Neural cell (in vitro differentiated cells): ENCODE measurements at regions not wholly inside any gene's neighbourhood (a gene's known extent, or its start where the extent isn't known, plus 50 kb on each side); places are given as distances from the start of the nearest gene placed in this dataset.

Source experiments
- H2AFZ ChIP-seq: fragments of 200-600, 300-800 bp; sonication (generic), shearing (Covaris generic); 2 replicates; pipeline ENCODE4 v1.6.0; 2014; ENCODE audit warnings: low read depth, mild to moderate bottlenecking, antibody characterized with exemption, low read length, moderate library complexity
- H3F3A ChIP-seq: fragments of 200-600 bp; shearing (Covaris generic); 2 replicates; pipeline ENCODE4 v1.6.1; 2016; ENCODE audit warnings: mild to moderate bottlenecking, moderate library complexity, mixed read lengths, antibody characterized with exemption, low read length; ENCODE audit not compliant: insufficient read depth, poor library complexity, severe bottlenecking
- H3K27ac ChIP-seq: fragments of 200-600, 300-800 bp; sonication (generic), shearing (Covaris generic); 2 replicates; pipeline ENCODE4 v1.5.1; 2014; ENCODE audit warnings: mild to moderate bottlenecking, low read length, moderate library complexity
- H3K27me3 ChIP-seq: fragments of 300-800, 200-600 bp; sonication (generic), shearing (Covaris generic); 2 replicates; pipeline ENCODE4 v1.6.0; 2014; ENCODE audit warnings: mild to moderate bottlenecking, low read depth, low read length, moderate library complexity; ENCODE audit not compliant: insufficient read depth
- H3K36me3 ChIP-seq: fragments of 300-800, 200-600 bp; sonication (generic), shearing (Covaris generic); 2 replicates; pipeline ENCODE4 v1.5.1; 2014; ENCODE audit warnings: mild to moderate bottlenecking, antibody characterized with exemption, low read length, moderate library complexity; ENCODE audit not compliant: insufficient read depth
- H3K4me2 ChIP-seq: fragments of 300-800, 200-600 bp; sonication (generic), shearing (Covaris generic); 2 replicates; pipeline ENCODE4 v1.6.0; 2014; ENCODE audit warnings: mild to moderate bottlenecking, low read length
- H3K4me3 ChIP-seq: fragments of 300-800, 200-600 bp; sonication (generic), shearing (Covaris generic); 2 replicates; pipeline ENCODE4 v1.5.1; 2014; ENCODE audit warnings: mild to moderate bottlenecking, low read length, moderate library complexity
- H3K79me2 ChIP-seq: fragments of 200-600 bp; shearing (Covaris generic); replicated peaks from 2 replicates; pipeline ENCODE4 v1.6.0; 2014; ENCODE audit warnings: mild to moderate bottlenecking, low read length, moderate library complexity; ENCODE audit not compliant: insufficient read depth
- H3K9ac ChIP-seq: fragments of 300-800, 200-600 bp; sonication (generic), shearing (Covaris generic); 2 replicates; pipeline ENCODE4 v1.6.1; 2016; ENCODE audit warnings: mild to moderate bottlenecking, low read length, mixed read lengths
- H3K9me2 ChIP-seq: fragments of 200-600 bp; shearing (Covaris generic); 2 replicates; pipeline ENCODE4 v1.6.1; 2016; ENCODE audit warnings: mild to moderate bottlenecking, low read length, mixed read lengths; ENCODE audit not compliant: insufficient read depth
- H3K9me3 ChIP-seq: fragments of 200-600, 300-800 bp; sonication (generic), shearing (Covaris generic); 2 replicates; pipeline ENCODE4 v1.6.1; 2016; ENCODE audit warnings: mild to moderate bottlenecking, mixed run types, low read length, moderate library complexity, mixed read lengths
- H4K20me1 ChIP-seq: fragments of 200-600 bp; shearing (Covaris generic); 2 replicates; pipeline ENCODE4 v1.6.1; 2016; ENCODE audit warnings: mild to moderate bottlenecking, mixed run types; ENCODE audit not compliant: insufficient read depth
- CTCF ChIP-seq: fragments of 450-650 bp; IDR thresholded peaks from 2 replicates; pipeline ENCODE4 v1.5.1; 2014; ENCODE audit warnings: antibody characterized with exemption, mild to moderate bottlenecking, moderate library complexity; ENCODE audit not compliant: poor library complexity, severe bottlenecking
- EP300 ChIP-seq: fragments of 450-650 bp; conservative IDR thresholded peaks from 2 replicates; pipeline ENCODE4 v1.6.1; 2014; ENCODE audit warnings: antibody characterized with exemption, mild to moderate bottlenecking, moderate library complexity; ENCODE audit not compliant: poor library complexity, severe bottlenecking
- EZH2 ChIP-seq: fragments of 200-600, 300-800 bp; shearing (Covaris generic), sonication (generic); IDR thresholded peaks from 2 replicates; pipeline ENCODE4 v1.6.1; 2014; ENCODE audit warnings: antibody characterized with exemption, low read length, borderline replicate concordance, mild to moderate bottlenecking; ENCODE audit not compliant: insufficient read depth, poor library complexity, severe bottlenecking
- MXI1 ChIP-seq: fragments of 450-650 bp; conservative IDR thresholded peaks from 2 replicates; pipeline ENCODE4 v1.6.1; 2014; ENCODE audit warnings: antibody characterized with exemption, mild to moderate bottlenecking; ENCODE audit not compliant: poor library complexity, severe bottlenecking
- POLR2AphosphoS5 ChIP-seq: IDR thresholded peaks from 2 replicates; pipeline ENCODE4 v1.6.1; 2012
- RAD21 ChIP-seq: fragments of 450-650 bp; conservative IDR thresholded peaks from 2 replicates; pipeline ENCODE4 v1.6.1; 2014; ENCODE audit warnings: antibody characterized with exemption, mild to moderate bottlenecking, moderate library complexity
- REST ChIP-seq: IDR thresholded peaks from 2 replicates; pipeline ENCODE4 v1.6.1; 2012; ENCODE audit warnings: borderline replicate concordance
- SMC3 ChIP-seq: fragments of 450-650 bp; conservative IDR thresholded peaks from 2 replicates; pipeline ENCODE4 v1.6.1; 2014; ENCODE audit warnings: antibody characterized with exemption, mild to moderate bottlenecking, moderate library complexity; ENCODE audit not compliant: poor library complexity
- TAF1 ChIP-seq: IDR thresholded peaks from 2 replicates; pipeline ENCODE4 v1.6.1; 2012; ENCODE audit warnings: low read depth

- H3K79me2 ChIP-seq: no peaks in the 10 kb centered on the region
- H3K9ac ChIP-seq: no peak overlapping the region
- no peaks in the 10 kb centered on the region for H4K20me1 ChIP-seq
- H3K27ac ChIP-seq: no peak overlapping the region
- no peaks in the 10 kb centered on the region for H3K27me3 ChIP-seq
- H3F3A ChIP-seq: no peaks in the 10 kb centered on the region
- H2AFZ ChIP-seq: no peak overlapping the region
- H3K4me2 ChIP-seq: no peak overlapping the region
- H3K9me3 ChIP-seq: peaks cover 5% of the 10 kb centered on the region
- TF ChIP-seq POLR2AphosphoS5: no peak
- TF ChIP-seq SMC3: no peak
- TF ChIP-seq EZH2: no peak
- no peak for TF ChIP-seq RAD21
- TF ChIP-seq MXI1: no peak
- no peak for TF ChIP-seq REST
- TF ChIP-seq CTCF: no peak
- no peak for TF ChIP-seq TAF1
- no peak for TF ChIP-seq EP300
- no peaks in the 10 kb centered on the region for H3K9me2 ChIP-seq
- H3K4me3 ChIP-seq: no peak overlapping the region
- no peaks in the 10 kb centered on the region for H3K36me3 ChIP-seq
These were observed 266.3 kb downstream of the RFPL4B start for GRCh38 chr6:112613410-112613809.

- Histone ChIP-seq H3K9me3 (no peaks in the 10 kb centered on the region), H4K20me1 (no peaks in the 10 kb centered on the region), H3K4me3 (no peak overlapping the region), H3K4me2 (no peak overlapping the region), H3F3A (no peaks in the 10 kb centered on the region), H3K9ac (no peak overlapping the region), H3K27ac (no peak overlapping the region), H3K9me2 (no peaks in the 10 kb centered on the region), H2AFZ (no peak overlapping the region), H3K79me2 (no peaks in the 10 kb centered on the region), H3K36me3 (no peaks in the 10 kb centered on the region), H3K27me3 (no peaks in the 10 kb centered on the region)
- TF ChIP-seq CTCF (no peak), MXI1 (no peak), SMC3 (no peak)
These were observed 271.7 kb downstream of the RFPL4B start for GRCh38 chr6:112618849-112619248.
